ENCODE measurements at regions not wholly inside any gene's neighbourhood (a gene's known extent, or its start where the extent isn't known, plus 50 kb on each side); places are given as distances from the start of the nearest gene placed in this dataset.
"Not testable (repeated sequence)": the region's sequence is repeated elsewhere in the genome, so short reads cannot be mapped to it uniquely, and the experiment has no call there.

- H3K27me3 ChIP-seq; DNase-seq (ENCODE audit: extremely low spot score); H3K27ac ChIP-seq (replicated peaks in 1 of 4); H3K36me3 ChIP-seq; H3K4me3 ChIP-seq; H3K9me3 ChIP-seq; intact Hi-C loops (cut with DNase I); H3K4me1 ChIP-seq: not testable (repeated sequence)
- WGBS = no CpG with 5 or more reads among the region's 6 CpGs
Measured at GRCh38 chr9:42656789-42657188, 473.3 kb downstream of the SPATA31A6 start.

GRCh38 chr9:42657496-42657895 lies 474.0 kb downstream of the SPATA31A6 start:
- H3K4me1 ChIP-seq; DNase-seq (ENCODE audit: extremely low spot score); H3K27me3 ChIP-seq; H3K4me3 ChIP-seq; H3K36me3 ChIP-seq; H3K9me3 ChIP-seq; H3K27ac ChIP-seq (replicated peaks in 1 of 4); intact Hi-C loops (cut with DNase I): not testable (repeated sequence)
- no CpG with 5 or more reads among the region's 10 CpGs for WGBS

GRCh38 chr9:42697146-42697545 lies 513.7 kb downstream of the SPATA31A6 start:
- WGBS = no CpG with 5 or more reads among the region's 2 CpGs
- H3K4me1 ChIP-seq; H3K4me3 ChIP-seq; H3K9me3 ChIP-seq; H3K27me3 ChIP-seq; H3K27ac ChIP-seq (replicated peaks in 1 of 4); DNase-seq (ENCODE audit: extremely low spot score); H3K36me3 ChIP-seq; intact Hi-C loops (cut with DNase I): not testable (repeated sequence)

- WGBS = no CpG with 5 or more reads among the region's 2 CpGs
- DNase-seq (ENCODE audit: extremely low spot score); H3K4me1 ChIP-seq; H3K27me3 ChIP-seq; intact Hi-C loops (cut with DNase I); H3K27ac ChIP-seq (replicated peaks in 1 of 4); H3K9me3 ChIP-seq; H3K4me3 ChIP-seq; H3K36me3 ChIP-seq: not testable (repeated sequence)
Measured at GRCh38 chr9:42702890-42703289, 519.4 kb downstream of the SPATA31A6 start.

GRCh38 chr9:42724841-42725835 lies 541.7 kb downstream of the SPATA31A6 start:
- Histone ChIP-seq H3K27ac (replicated peaks in 1 of 4) (peak overlapping the region in 1 of 4 donors; percentile 40), H3K4me3 (peak overlapping the region in 1 of 4 donors; percentile 49)
- H3K27me3 ChIP-seq; H3K9me3 ChIP-seq; intact Hi-C loops (cut with DNase I); H3K4me1 ChIP-seq; DNase-seq (ENCODE audit: extremely low spot score); H3K36me3 ChIP-seq: not testable (repeated sequence)
- no CpG with 5 or more reads among the region's 49 CpGs for WGBS

GRCh38 chr9:42743030-42743814 lies 559.8 kb downstream of the SPATA31A6 start:
- WGBS = 13% methylated on average over 14 of the region's 40 CpGs
- H3K27me3 ChIP-seq; H3K9me3 ChIP-seq; H3K4me1 ChIP-seq; H3K27ac ChIP-seq (replicated peaks in 1 of 4); intact Hi-C loops (cut with DNase I); H3K36me3 ChIP-seq: not testable (repeated sequence)
- TF ChIP-seq CTCF (IDR thresholded peaks at IDR 0.05) = peak; percentile 64 to 81 (median 80)
- DNase-seq (ENCODE audit: extremely low spot score) = peak; percentile 95
- H3K4me3 ChIP-seq = peak overlapping the region in 2 of 4 donors; percentile 10 to 22

- H3K9me3 ChIP-seq; H3K36me3 ChIP-seq; DNase-seq (ENCODE audit: extremely low spot score); H3K27me3 ChIP-seq; H3K4me1 ChIP-seq; intact Hi-C loops (cut with DNase I); H3K4me3 ChIP-seq; H3K27ac ChIP-seq (replicated peaks in 1 of 4): not testable (repeated sequence)
- 71% methylated on average over 2 of the region's 2 CpGs for WGBS
Measured at GRCh38 chr9:42757251-42757650, 573.8 kb downstream of the SPATA31A6 start.

- H3K4me3 ChIP-seq; DNase-seq (ENCODE audit: extremely low spot score); H3K36me3 ChIP-seq; H3K27ac ChIP-seq (replicated peaks in 1 of 4); intact Hi-C loops (cut with DNase I); H3K9me3 ChIP-seq; H3K4me1 ChIP-seq; H3K27me3 ChIP-seq: not testable (repeated sequence)
- 28% methylated on average over 4 of the region's 5 CpGs for WGBS
Measured at GRCh38 chr9:42759320-42759719, 575.9 kb downstream of the SPATA31A6 start.

GRCh38 chr9:42782201-42782600 lies 598.7 kb downstream of the SPATA31A6 start:
- H3K27ac ChIP-seq (replicated peaks in 1 of 4); DNase-seq (ENCODE audit: extremely low spot score); H3K4me3 ChIP-seq; H3K4me1 ChIP-seq; H3K36me3 ChIP-seq; H3K27me3 ChIP-seq; H3K9me3 ChIP-seq; intact Hi-C loops (cut with DNase I): not testable (repeated sequence)
- WGBS = 35% methylated on average over 2 of the region's 4 CpGs

- H3K36me3 ChIP-seq; H3K9me3 ChIP-seq; intact Hi-C loops (cut with DNase I); H3K4me1 ChIP-seq; H3K27ac ChIP-seq (replicated peaks in 1 of 4); DNase-seq (ENCODE audit: extremely low spot score); H3K27me3 ChIP-seq; H3K4me3 ChIP-seq: not testable (repeated sequence)
- WGBS = 53% methylated on average over 15 of the region's 16 CpGs
Measured at GRCh38 chr9:42792725-42793124, 609.3 kb downstream of the SPATA31A6 start.

All from esophagus muscularis mucosa (tissue), 4 donors.